ENCODE measurements at regions not wholly inside any gene's neighbourhood (a gene's known extent, or its start where the extent isn't known, plus 50 kb on each side); places are given as distances from the start of the nearest gene placed in this dataset.

DNA sequence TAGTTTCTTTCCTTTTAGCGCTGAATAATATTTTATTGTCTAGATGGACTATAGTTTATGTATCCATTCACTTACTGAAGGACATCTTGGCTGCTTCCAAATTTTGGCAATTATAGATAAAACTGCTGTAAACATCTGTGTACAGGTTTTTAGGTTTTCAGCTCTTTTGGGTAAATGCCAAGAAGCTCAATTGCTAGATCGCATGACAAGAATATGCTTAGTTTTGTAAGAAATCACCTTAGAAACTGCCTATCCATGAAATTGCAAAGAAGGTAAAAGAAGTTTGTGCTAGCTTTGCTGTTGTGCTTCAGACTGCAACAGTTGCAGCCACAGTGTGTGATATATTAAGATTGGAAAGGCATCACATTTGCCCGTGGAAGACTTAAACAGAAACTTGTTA lies 103.2 kb upstream of the TNS3 start:
- TF ChIP-seq, protein P1, sequence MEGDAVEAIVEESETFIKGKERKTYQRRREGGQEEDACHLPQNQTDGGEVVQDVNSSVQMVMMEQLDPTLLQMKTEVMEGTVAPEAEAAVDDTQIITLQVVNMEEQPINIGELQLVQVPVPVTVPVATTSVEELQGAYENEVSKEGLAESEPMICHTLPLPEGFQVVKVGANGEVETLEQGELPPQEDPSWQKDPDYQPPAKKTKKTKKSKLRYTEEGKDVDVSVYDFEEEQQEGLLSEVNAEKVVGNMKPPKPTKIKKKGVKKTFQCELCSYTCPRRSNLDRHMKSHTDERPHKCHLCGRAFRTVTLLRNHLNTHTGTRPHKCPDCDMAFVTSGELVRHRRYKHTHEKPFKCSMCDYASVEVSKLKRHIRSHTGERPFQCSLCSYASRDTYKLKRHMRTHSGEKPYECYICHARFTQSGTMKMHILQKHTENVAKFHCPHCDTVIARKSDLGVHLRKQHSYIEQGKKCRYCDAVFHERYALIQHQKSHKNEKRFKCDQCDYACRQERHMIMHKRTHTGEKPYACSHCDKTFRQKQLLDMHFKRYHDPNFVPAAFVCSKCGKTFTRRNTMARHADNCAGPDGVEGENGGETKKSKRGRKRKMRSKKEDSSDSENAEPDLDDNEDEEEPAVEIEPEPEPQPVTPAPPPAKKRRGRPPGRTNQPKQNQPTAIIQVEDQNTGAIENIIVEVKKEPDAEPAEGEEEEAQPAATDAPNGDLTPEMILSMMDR (IDR thresholded peaks at IDR 0.05) = no peak
- TF ChIP-seq POLR2A (IDR thresholded peaks at IDR 0.05) = no peak

Measured in testis (tissue), 2 donors.